Activated CD4-positive, alpha-beta T cell treated with anti-CD3 and anti-CD28 coated beads for 48 hours (primary cell): ENCODE measurements at regions not wholly inside any gene's neighbourhood (a gene's known extent, or its start where the extent isn't known, plus 50 kb on each side); places are given as distances from the start of the nearest gene placed in this dataset.
"Not testable (repeated sequence)": the region's sequence is repeated elsewhere in the genome, so short reads cannot be mapped to it uniquely, and the experiment has no call there.

Experiments
- DNase-seq: peaks from one replicate; pipeline ENCODE4 v3.0.0-alpha.2; 2020

- not testable (repeated sequence) for DNase-seq
Observed at GRCh38 chr13:18618442-18618841, 563.2 kb downstream of the TUBA3C start.

- DNase-seq, result not testable (repeated sequence)
Observed at GRCh38 chr13:18610476-18610875, 571.1 kb downstream of the TUBA3C start.

DNA sequence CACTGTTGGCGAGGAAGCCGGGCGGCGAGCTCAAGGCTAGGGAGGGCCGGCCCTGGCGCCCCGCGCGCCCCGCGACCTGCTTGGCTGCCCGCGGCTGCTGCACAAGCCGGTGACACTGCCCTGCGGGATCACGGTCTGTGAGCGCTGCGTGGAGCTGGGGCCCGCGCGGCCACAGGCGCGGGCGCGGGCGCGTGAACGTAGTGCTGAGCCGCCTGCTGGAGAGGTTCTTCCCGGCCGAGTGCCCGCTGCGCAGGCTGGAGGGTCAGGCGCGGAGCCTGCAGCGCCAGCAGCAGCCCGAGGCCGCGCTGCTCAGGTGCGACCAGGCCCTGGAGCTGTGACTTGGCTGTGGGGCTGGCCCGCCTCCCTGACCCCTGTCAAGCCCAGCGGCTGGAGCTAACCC is 572.3 kb downstream of the TUBA3C start:
- DNase-seq, result not testable (repeated sequence)

GRCh38 chr13:18608851-18609250 is 572.8 kb downstream of the TUBA3C start:
- not testable (repeated sequence) for DNase-seq

DNA sequence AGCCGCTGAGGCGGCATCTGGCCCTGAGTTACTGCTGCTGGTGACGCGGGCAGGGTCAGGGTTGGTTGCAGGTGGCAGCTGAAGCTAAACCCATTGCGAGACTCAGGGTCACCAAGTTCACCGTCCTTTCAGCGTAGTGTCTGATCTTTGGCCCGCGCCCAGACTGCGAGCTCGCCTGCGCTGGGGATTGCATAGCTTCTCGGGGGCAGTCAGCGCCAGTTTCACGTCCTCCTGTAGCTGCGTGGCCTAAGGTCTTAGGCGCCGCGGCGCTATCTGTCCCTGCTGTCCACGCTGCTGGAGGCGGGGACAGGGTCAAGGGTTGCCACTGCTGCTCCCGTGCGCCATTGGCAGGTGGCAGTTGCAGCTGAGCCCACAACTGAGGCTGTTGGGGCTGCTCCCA is 581.3 kb downstream of the TUBA3C start:
- DNase-seq, result not testable (repeated sequence)

GRCh38 chr13:18599791-18600211 is 581.8 kb downstream of the TUBA3C start:
- peak; percentile 37 for DNase-seq

DNA sequence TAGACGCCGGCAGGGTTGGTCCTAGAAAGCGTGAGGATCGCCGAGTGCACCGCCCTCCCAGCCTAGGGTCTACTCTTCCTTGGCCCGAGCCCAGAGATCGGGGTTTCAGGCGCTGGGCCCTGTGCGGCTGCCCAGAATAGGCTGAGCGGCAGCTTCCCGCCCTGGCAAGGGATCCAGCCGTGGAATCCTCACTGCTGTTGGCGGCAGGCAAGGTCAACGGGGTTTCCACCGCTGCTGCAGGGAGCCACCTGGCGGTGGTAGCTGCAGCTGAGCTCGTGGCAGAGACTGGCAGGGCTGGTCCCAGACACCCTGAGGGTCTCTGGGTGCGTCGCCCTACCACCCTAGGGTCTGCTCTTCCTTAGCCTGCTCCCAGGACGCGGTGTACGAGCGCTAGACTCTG is 583.1 kb downstream of the TUBA3C start:
- not testable (repeated sequence) for DNase-seq

- not testable (repeated sequence) for DNase-seq
Observed at GRCh38 chr13:18597940-18598339, 583.7 kb downstream of the TUBA3C start.

DNA sequence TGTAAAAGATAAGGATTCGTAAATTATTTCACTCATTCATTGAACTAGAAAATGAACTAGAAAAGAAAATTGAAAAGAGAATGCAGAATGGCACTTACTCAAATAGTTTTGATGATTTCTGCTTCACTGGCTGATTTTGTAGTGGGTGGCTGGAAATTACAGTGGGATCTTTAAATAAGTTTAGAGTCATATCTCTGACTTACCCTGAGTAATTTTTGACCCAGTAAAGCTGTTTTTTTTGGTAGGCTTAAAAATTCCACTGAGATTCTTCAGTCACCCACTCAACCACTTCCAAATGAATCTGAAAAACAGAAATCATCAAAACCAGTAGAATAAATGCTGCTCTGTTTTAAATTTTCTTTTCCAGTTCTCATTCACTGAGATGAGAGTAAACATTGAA is 604.5 kb downstream of the TUBA3C start:
- DNase-seq, result not testable (repeated sequence)

GRCh38 chr13:18567890-18568289 is 613.7 kb downstream of the TUBA3C start:
- DNase-seq, result not testable (repeated sequence)
